OCI-M1 (cell line): ENCODE measurements at regions not wholly inside any gene's neighbourhood (a gene's known extent, or its start where the extent isn't known, plus 50 kb on each side); places are given as distances from the start of the nearest gene placed in this dataset.
"Not testable (repeated sequence)": the region's sequence is repeated elsewhere in the genome, so short reads cannot be mapped to it uniquely, and the experiment has no call there.

Experiments
- DNase-seq: peaks from one replicate; lab custom pipeline; 2025; lab: John Stamatoyannopoulos, UW

DNA sequence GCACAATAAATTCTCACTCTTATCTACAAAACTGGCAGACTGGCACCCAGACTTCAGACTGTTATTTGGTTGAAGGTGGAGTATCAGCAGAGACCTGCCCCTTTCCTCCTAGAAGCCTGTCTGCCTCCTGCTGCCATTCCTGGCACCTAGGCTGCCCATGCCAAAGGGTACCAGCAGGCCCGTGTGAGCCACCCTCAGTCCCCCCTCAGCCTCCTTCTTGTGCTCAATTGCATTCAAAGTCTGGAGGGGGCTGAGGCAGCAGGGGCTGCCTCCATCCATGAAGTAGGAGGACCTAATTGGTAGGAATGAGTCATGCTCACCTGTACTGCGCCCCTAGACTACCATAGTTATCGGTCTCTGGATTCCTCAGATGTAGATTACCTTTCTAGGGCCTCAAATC, 440.9 kb upstream of the GRM3 start:
- no peak for DNase-seq

DNA sequence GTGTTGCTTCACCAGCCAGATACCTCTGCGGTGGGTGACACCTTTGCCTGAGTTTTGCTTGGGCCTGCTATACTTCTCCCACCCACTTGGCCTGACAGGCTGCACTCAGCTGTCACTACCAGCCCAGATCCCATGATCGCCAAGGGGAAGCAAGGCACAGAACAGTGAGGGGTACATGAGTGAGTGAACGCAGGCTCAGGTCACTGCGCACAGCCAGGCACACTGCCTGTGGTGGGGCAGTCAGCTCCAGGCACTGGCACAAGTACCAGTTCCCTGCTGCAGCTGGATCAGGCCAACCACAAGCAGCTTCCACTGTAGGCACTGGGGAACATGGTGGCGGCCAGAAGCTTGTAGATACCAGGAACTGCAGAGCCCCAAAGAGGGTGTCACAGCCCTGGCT, 441.9 kb upstream of the GRM3 start:
- no peak for DNase-seq

DNA sequence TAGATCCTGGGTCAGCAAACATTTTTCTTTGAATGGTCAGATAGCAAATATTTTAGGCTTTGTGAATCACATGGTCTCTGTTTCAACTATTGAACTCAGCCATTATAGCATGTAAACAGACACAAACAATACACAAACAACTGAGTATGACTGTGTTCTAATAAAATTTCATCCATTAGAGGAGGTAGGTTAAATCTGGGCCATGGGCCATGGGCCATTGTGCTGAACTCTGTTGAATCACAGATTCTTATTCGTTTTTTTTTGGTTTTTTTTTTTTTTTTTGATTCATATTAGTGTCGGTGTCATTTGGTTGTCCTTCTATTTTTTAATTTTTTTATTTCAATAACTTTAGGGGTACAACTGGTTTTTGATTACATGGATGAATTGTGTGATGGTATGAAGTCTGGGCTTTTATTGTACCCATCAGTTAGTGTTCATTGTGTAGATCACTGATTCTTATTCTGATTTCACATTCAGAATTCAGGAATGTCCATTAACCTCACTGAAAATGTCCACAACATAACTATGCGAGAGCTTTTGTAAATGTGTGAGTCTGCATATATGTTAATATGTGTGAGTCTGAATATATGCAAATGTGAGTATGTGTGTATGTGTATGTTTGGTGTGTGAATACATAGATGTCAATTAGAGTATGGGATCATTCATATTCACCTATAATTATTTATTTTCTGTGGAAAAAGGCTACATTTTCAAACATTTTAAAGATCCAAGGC, 443.7 kb upstream of the GRM3 start:
- no peak for DNase-seq

DNA sequence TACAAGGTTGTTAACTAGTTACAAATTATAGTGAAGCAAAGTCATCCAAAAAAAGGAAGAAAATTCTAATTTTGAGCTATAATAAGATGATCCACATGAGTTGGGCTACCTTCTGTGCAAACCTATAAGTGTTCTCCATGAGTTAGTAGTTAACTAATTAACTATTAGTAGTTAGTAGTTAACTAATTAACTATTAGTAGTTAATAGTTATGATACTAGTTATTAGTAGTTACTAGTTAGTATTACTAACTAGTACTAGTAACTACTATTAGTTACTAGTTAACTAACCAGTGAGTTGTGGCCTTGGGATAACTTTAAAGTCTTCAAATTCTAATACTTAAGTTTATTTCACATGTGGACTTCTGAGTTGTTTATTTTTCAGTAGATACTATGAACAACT, 453.4 kb upstream of the GRM3 start:
- DNase-seq = no peak

DNA sequence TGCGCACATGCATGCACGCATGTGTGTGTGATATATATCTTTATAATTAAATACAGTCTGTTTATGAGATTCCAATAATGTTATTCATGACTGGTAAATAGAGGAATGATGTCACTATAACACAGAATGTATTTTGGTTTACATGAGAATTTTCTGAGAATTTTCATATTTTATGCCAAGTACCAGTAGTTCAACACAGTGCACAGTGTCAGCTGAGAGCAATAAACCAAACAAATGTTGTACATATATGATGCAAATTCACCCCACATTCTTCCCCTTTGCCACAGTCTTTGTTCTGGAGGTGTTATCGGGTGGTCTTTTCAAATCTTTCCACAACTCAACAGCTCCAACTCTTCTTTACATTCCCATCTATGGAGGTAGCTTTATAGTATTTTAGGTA, 462.2 kb upstream of the GRM3 start:
- DNase-seq = no peak

DNA sequence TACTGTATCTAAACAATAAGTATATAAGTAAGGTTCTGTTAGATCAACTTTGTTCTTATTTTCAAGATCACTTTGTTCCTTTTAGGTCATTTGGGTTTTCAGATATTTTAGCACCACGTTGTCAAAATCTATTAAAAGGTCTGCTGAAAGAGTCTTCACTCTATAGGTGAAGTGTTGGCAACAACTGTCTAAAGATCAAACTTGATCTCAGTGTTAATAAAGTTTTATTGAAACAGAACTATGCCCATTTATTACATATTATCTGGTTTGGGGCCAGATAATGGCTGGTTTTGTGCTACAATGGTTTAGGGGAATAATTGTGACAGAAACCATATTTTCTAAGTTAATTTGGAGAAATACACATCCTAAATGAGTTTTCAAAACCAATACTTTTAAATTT, 478.9 kb upstream of the GRM3 start:
- no peak for DNase-seq

DNA sequence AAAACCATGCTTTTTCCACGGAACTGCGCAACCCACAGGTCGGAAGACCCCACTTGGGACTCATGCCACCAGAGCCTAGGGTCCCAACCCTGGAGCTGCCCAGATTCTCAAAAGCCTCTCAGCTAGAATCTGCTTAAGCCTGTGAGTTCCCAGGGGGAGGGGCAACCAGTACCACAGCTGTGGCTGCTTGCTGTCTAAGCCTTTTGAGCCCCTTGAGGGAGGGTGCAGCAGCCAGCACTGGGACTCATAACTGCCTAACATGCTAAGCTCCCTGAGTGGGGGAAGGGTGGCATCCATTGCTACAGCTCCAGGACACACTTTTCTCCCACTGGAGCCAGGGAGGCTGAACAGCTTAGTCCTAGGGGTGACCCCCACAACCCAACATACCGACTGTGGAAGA, 485.6 kb upstream of the GRM3 start:
- DNase-seq = no peak

DNA sequence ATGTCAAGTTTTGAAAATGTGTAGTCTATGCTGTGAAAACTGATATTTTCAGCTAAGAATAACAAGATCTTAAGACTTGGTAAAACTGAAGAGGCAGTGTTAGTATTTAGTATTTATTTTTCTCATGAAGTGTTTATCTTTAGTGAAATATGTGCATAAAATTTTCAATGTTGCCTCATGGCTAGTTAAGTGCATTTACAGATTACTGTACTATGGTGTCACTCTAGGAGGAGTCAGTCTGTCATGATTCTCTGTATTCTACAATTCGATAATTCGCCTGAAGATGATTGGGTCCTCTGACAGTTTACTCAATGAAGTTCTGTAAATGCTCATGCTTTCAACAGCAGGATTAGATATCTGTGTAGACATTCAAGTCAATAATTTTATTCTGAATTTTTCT, 488.1 kb upstream of the GRM3 start:
- DNase-seq = no peak

DNA sequence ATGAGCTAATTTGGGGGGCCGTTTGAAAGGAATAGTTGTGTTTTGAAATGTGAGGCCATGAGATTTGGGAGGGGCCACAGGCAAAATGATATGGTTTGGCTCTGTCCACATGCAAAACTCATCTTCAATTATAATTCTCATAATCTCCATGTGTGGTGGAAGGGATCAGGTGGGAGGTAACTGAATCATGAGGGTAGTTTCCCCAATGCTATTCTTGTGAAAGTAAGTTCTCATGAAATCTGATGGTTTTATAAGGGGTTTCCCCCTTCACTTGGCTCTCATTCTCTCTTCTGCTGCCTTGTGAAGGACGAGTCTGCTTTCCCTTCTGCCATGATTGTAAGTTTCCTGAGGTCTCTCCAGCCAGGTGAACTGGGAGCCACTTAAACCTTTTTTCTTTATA, 490.8 kb upstream of the GRM3 start:
- DNase-seq = no peak

DNA sequence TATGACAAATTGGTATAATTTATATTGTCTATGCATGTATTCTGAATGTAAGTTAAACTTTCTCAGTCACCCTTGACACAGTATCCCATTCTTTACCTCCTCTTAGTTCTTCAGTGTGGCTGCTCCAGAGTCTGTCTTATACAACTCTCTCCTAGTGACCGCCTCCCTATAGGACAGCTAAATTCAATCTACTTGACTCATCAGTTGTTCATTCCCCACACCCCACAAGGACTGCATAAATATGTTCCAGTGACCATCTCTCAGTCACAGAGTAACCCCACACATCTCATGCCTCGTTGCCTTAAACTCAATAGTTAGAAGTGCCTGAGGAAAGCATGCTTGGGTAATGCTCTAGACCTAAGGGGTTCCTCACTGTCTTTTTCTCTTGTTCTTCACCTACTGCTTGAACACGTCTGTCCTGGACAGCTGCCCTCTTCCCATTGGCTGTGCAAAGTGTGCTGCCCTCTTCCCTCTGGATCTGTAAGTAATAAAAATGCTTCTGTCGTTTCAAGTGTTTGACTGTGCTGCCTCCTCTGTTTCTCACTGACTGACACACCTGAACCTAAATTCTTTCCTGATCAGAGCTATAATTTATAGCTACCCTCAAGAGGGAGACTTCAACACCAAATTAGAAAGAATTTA, 494.6 kb upstream of the GRM3 start:
- no peak for DNase-seq

DNA sequence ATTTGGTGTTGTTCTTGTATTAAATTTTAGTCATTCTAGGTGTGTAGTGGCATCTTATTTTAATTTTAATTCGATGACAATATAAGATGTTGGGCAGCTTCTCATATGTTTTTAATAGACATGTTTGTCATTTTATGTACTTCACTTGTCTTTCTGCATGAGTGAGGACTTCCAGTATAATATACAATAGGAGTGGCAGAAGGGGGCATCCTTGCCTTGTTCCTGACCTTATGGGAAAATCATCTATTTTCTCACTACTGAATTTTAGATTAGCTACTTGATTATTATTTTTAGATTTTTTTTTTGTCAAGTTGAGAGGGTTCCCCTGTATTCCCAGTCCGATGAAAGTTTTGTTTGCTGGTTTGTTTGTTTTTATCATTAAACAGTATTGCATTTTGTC, 495.2 kb upstream of the GRM3 start:
- DNase-seq = peak; percentile 23

DNA sequence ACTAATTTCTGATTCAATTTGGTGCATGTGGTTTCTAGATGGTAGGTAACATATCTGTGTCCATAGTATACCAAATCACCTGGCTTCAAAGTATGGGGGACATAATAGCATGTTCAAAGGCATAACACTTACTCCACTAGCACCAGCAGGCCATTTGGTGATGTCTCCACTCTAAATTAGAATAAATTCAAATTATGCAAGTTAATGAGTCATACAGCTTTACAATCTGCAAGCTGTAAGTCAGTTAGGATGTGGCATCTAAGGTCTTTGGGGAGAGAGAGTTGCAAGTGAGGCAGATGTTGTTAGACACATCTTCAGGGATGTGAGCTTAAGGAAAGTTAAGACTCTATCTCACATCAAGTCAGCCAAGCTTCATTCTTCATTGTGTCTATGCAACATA, 506.4 kb upstream of the GRM3 start:
- no peak for DNase-seq

DNA sequence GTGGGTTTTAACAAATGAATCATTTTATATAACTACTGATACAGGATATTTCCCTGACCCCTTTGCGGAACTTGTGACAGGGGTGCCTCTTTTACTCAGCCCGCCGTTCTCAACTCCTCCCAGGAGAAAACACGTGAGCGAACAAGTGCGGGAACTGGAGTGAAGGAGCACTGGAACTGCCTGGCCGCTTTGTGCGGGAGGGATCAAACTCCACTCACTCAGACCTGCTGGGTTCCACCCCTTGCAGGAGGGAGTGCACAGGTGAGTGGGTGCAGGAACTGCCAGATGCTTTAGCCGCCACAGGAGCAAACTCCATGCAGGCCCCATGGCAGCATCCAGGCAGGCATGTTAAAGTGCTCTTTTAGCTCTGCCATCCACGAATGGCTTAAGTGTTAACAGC, 513.4 kb upstream of the GRM3 start:
- no peak for DNase-seq

DNA sequence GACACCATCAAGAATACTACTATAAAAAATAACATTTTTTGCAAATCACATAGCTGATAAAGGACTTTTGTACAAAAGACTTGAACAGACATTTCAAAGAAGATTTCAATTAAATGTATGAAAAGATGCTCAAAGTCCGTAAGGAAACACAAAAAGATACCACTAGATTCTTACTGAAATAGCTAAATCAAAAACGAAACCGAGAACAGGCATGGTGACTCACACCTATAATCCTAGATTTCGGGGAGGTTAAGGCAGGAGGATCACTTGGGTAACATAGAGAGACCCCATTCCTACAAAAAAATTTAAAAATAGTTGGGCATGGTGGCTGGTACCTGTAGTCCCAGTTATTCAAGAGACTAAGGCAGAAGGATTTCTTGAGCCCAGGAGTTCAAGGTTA, 520.2 kb upstream of the GRM3 start:
- peak; percentile 52 for DNase-seq

DNA sequence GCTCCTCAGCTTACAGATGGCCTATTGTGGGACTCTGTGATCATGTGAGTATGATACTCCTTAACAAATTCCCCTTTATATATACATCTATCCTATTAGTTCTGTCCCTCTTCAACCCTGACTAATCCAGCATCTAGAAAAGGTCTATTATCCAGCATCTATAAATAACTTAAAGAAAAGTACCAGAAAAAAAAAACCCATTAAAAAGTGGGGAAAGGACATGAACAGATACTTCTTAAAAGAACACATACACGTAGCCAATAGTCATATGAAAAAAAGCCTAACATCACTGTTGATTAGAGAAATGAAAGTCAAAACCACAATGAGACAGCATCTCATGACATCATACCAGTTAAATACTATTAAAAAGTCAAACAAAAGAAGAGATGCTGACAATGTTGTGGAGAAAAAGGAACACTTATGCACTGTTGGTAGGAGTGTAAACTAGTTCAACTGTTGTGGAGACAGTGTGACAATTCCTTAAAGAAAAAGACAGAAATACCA, 549.5 kb upstream of the GRM3 start:
- peak; percentile 74 for DNase-seq

DNA sequence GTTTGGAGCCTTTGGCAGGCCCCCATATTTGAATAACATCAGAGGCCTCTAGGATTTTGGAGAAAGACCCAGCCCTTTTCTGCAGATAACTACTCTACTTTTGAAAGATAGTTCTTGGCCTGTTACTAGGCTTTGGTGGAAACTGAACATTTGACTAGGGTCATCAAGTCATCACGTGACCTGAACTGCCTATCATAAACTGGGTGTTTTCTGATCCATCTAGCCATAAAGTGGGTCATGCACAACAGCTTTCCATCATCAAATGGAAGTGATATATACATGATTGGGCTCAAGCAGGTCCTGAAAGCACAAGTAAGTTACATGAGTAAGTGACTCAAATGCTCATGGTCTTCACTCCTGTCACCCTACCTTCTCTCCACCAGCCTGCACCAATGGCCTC, 552.3 kb upstream of the GRM3 start:
- no peak for DNase-seq

DNA sequence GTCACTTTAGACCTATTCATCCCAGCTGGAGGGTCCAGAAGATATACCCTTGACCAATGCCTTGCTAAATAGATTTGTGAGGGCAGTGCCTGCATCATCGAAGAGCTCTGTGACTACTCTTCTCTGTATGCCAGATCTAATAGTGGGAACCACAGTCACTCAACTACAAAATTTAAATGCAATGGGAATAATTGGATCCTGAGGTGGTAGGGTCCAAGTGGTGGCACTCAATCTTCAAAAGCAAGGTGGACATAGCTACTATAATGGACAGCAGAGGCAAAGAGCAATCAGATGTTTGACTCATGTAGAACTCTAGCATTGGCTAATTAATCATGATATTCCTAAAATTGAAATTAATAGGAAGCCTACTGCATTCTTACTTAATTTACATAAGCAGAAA, 554.3 kb upstream of the GRM3 start:
- DNase-seq = no peak

DNA sequence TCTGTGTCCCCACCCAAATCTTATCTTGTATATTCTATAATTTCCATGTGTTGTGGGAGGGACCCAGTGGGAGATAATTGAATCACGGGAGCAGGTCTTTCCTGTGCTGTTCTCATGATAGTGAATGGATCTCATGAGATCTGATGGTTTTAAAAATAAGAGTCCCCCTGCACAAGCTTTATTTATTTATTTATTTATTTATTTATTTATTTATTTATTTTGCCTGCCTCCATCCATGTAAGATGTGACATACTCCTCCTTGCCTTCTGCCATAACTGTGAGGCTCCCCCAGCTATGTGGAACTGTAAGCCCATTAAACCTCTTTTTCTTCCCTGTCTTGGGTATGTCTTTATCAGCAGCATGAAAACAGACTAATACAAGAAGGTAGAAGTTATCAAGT, 579.1 kb upstream of the GRM3 start:
- DNase-seq = not testable (repeated sequence)

DNA sequence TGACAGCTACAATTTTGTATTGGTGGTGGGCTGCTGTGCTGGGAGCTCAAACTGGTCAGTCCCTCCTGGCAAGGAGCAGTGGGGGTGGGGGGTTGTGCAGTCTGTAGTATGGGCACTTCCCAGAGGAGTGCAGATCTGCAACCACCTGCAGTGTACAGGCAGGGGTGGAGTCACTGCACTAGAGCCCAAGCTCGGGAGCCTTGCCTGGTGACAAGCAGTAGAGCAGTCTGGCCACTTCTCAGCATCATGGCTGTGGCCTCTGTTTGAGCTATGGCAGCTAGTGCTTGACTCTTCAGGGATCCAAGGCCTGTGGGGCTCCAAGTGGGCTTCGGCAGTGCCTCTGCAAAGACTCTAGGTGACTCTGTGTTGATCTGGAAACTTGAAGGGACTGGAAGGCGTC, 585.1 kb upstream of the GRM3 start:
- DNase-seq = no peak

DNA sequence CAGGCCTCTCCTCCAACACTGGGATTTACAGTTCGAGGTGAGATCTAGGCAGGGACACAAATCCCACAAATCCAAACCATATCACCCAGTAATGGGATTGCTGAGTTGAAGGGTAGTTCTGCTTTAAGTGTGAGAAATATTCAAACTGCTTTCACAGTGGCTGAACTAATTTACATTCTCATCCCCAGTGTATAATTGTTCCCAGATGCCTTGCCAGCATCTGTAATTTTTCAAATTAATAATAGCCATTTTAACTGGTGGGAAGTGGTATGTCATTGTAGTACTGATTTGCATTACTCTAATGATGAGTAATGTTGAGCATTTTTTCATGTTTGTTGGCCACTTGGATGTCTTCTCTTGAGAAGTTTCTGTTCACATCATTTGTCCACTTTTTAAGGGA, 592.8 kb upstream of the GRM3 start:
- DNase-seq = no peak

DNA sequence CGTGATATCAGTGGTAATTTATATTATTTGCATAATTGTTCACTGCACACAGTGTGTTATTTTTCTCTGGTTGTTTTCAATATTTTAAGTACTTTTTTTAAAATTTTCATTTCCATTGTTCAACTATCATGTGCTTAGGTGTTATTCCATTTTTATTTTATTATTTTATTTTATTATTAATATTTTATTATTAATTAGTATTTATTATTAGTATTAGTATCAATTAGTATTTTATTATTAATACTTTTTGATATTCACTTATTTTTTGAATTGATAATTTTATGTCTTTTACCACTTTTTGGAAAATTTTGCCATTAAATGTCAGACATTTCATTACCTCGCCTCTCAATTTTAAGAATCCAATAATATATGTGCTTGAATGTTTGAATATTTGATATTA, 593.8 kb upstream of the GRM3 start:
- no peak for DNase-seq

DNA sequence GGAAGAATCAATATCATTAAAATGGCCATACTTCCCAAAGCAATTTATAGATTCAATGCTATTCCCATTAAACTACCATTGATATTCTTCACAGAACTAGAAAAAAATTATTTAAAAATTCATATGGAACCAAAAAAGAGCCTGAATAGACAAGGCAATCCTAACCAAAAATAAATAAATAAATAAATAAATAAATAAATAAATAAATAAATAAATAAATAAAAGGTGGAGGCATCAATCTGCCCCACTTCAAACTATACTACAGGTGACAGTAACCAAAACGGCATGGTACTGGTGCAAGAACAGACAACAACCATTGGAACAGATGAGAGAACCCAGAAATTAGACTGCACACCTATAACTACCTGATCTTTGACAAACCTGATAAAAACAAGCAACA, 598.5 kb upstream of the GRM3 start:
- not testable (repeated sequence) for DNase-seq

DNA sequence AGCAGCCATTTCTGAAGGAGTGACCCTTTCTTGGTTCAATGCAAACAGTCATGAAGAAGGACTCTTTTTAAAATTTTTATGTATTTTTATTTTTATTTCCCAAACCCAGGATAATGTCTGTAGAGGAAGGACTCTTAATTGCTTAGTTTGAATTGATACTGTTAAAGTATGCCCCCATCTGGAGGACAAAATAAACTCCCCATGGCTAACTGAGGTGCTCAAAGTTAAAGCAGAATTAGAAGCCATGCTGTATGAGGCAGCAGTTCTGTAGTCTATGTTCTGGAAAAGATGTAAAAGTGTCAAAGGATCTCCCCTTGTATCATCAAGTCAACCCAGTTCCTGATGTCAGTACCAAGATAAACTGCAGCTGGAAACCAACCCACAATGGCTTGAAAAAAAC, 617.9 kb upstream of the GRM3 start:
- peak; percentile 57 for DNase-seq

DNA sequence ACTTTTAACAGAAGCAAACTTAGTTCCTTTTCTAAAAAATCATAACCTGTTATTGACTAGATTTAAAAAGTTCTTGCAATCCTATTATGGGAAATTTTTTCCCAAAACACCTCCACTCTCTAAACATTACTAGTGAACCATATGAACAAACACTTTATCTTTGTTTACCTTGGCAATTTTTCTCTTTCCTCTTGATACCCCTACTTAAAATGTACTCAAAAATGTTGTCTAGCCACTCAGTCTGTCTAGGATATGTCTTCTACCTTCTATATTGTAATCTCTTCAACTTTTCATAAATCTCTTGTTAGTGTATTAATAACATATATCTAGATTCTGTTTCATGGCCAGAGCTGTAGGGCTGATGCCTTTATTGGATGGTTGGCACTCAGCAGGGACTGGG, 630.0 kb upstream of the GRM3 start:
- no peak for DNase-seq
